ENCODE measurements at regions not wholly inside any gene's neighbourhood (a gene's known extent, or its start where the extent isn't known, plus 50 kb on each side); places are given as distances from the start of the nearest gene placed in this dataset.

DNA sequence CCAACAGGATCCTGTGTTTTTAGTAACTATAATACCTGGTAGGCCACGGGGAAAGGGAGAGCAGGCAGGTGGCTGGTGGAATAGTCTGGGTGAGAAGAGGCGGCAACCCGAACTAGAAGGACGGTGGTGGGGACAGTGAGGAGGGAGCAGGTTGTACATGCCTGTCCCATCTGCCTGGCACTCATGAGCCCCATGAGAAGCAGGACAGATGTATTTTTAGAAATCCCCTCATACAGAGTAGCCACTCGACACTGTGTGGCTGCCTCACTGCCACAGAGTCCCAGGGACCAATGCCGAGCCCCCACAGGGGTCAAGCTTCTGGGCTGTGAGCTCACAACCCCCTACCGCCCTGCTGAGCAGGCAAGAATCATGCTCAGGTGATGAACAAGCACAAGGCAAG, 136.6 kb downstream of the SEC61B start:
- H3K4me3 ChIP-seq (ENCODE audit: control insufficient read depth, low read depth, low read length), result no peak overlapping the region
- TF ChIP-seq, protein P1, sequence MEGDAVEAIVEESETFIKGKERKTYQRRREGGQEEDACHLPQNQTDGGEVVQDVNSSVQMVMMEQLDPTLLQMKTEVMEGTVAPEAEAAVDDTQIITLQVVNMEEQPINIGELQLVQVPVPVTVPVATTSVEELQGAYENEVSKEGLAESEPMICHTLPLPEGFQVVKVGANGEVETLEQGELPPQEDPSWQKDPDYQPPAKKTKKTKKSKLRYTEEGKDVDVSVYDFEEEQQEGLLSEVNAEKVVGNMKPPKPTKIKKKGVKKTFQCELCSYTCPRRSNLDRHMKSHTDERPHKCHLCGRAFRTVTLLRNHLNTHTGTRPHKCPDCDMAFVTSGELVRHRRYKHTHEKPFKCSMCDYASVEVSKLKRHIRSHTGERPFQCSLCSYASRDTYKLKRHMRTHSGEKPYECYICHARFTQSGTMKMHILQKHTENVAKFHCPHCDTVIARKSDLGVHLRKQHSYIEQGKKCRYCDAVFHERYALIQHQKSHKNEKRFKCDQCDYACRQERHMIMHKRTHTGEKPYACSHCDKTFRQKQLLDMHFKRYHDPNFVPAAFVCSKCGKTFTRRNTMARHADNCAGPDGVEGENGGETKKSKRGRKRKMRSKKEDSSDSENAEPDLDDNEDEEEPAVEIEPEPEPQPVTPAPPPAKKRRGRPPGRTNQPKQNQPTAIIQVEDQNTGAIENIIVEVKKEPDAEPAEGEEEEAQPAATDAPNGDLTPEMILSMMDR (conservative IDR thresholded peaks at IDR 0.05; ENCODE audit: control insufficient read depth, insufficient read depth, low read depth, low read length), result no peak
- DNase-seq (ENCODE audit: low read depth), result no peak

DNA sequence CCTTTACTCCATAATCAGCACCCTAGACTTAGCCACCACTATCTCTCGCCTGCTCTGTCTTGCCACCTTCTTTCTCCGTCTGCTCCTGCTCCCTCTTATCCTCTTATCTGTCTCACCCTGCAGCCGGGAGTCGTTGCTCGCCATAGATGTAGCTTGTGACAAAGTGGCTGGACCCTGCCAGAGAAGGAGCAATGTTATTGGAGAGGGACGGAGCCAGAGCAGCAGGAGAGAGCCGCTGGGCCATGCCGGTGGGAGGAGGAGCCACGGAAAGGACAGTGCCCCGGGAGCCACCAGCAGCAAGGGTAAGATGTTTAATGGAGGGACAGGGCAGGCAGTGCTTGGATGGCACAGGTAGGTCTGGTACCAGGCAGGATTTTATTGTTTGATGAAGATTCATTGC, 137.3 kb downstream of the SEC61B start:
- TF ChIP-seq, protein P1 (conservative IDR thresholded peaks at IDR 0.05; ENCODE audit: control insufficient read depth, insufficient read depth, low read depth, low read length), result no peak
- no peak for DNase-seq (ENCODE audit: low read depth)
- no peak overlapping the region for H3K4me3 ChIP-seq (ENCODE audit: control insufficient read depth, low read depth, low read length)

DNA sequence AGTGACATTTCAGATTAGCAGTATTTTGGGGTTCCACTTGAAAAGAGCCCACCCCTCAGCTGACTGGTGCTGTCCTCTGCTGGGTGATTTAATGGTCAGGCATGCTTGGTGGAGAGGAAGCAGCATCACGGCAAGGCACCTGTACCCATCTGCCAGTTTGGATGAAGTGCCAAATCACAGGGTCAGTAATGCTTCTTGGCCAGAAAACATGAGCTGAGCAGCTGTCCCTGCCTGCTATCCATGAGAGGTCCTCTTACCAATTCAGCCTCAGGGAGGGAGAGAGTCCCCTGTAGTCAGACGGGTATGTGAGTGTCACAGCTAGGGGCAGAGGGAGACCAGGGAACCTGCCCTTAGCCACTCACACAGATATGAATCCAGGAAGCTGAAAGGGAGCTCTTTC, 137.9 kb downstream of the SEC61B start:
- DNase-seq (ENCODE audit: low read depth), result no peak
- H3K4me3 ChIP-seq (ENCODE audit: control insufficient read depth, low read depth, low read length), result no peak overlapping the region
- TF ChIP-seq, protein P1 (conservative IDR thresholded peaks at IDR 0.05; ENCODE audit: control insufficient read depth, insufficient read depth, low read depth, low read length), result no peak

DNA sequence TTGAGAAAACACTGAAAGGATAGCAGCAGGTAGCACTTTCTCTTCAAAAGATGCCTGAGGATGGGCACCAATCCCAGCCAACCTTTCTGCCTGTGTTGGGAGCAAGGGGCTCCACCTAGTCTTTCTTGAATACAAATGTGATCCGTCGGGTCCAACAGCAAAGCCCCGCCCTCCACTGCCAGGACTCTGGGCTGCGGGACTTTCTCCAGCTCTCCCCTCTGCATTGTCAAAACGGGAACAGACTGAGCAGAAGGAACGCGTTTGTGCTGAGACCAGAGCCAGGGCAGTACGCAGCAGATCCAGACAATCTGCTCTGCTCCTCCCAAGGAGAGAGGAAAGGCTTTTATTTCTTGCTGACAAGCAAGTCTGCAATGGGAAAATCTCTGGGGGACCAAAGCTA, 139.7 kb downstream of the SEC61B start:
- H3K4me3 ChIP-seq (ENCODE audit: control insufficient read depth, low read depth, low read length), result no peak overlapping the region
- TF ChIP-seq, protein P1 (conservative IDR thresholded peaks at IDR 0.05; ENCODE audit: control insufficient read depth, insufficient read depth, low read depth, low read length), result no peak
- no peak for DNase-seq (ENCODE audit: low read depth)

DNA sequence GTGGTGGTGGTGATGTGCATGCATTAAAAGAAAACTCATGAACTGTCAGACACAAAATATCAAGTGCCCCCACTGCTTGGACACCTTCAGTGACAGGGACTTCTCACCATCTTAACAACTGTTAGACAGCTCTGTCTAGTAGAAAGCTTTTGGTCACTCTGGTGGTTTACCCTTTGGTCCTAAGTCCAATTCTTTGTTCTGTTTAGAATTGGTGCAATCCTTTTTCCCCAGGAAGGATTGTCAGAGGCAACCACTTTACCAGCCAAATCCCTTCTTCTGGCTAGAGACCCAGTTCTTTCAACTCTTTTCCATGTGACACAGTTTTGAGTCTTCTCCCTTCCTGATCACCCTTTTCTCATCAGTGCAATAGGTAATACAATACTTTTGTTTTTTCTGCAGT, 140.2 kb downstream of the SEC61B start:
- H3K4me3 ChIP-seq (ENCODE audit: control insufficient read depth, low read depth, low read length), result no peak overlapping the region
- TF ChIP-seq, protein P1 (conservative IDR thresholded peaks at IDR 0.05; ENCODE audit: control insufficient read depth, insufficient read depth, low read depth, low read length), result no peak

DNA sequence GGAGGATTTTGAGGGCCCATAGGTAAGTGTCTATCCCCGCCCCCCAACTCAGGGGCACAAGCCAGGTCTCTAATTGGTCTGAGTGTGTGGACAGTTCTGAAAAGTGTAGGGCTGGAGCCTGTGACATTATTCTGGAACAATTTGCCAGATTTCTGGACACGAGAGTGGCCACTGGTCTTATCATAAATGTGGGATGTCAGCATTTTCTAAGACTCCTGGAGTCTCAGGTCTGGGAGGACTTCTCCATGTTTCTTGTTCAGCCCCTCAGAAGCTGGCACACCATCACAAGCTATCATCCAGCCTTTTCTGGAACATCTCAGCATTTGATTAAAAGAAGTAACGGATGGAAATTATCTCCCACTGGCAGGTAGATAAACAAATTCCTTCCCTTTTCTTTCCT, 141.4 kb downstream of the SEC61B start:
- TF ChIP-seq, protein P1 (conservative IDR thresholded peaks at IDR 0.05; ENCODE audit: control insufficient read depth, insufficient read depth, low read depth, low read length), result no peak
- no peak overlapping the region for H3K4me3 ChIP-seq (ENCODE audit: control insufficient read depth, low read depth, low read length)
- DNase-seq (ENCODE audit: low read depth), result no peak

More for the DNA sequence above, 140.2 kb downstream of the SEC61B start:
- DNase-seq (ENCODE audit: low read depth), result no peak
